MM.1S (cell line): ENCODE measurements at regions not wholly inside any gene's neighbourhood (a gene's known extent, or its start where the extent isn't known, plus 50 kb on each side); places are given as distances from the start of the nearest gene placed in this dataset.

ENCODE experiments used
- CTCF ChIP-seq: fragments of 300-600 bp; sonication (generic); IDR thresholded peaks from 2 replicates; pipeline ENCODE4 v1.5.1; 2016; ENCODE audit warnings: antibody characterized with exemption, low read length, mixed read lengths
- EZH2phosphoT487 ChIP-seq: fragments of 300-600 bp; sonication (generic); IDR thresholded peaks from 2 replicates; pipeline ENCODE4 v1.6.1; 2018; ENCODE audit warnings: antibody characterized with exemption, low read length

- no peak for TF ChIP-seq CTCF
- no peak for TF ChIP-seq EZH2phosphoT487
These were observed 82.4 kb downstream of the ARL6IP4 start for GRCh38 chr12:123062681-123063486.
